ENCODE measurements at regions not wholly inside any gene's neighbourhood (a gene's known extent, or its start where the extent isn't known, plus 50 kb on each side); places are given as distances from the start of the nearest gene placed in this dataset.

DNA sequence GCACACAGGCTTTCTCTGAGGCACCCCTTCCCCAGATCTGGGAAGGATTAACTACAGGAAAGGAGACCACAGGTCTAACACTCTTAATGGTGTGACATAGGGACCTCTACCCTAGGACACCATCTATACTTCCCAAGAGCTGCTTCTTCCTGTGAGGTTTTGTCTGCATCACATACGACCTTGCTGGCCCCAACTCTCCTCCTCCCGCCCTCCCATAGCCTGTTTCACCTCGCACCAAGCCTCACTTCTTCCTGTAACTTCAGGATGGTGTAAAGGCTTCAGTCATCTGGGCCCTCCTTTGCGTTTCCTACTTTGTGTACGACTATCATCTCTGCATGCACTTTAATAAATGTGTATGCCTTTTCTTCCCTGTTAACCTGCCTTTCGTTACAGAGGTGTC, 274.3 kb downstream of the KLF6 start:
- no peak for DNase-seq

DNA sequence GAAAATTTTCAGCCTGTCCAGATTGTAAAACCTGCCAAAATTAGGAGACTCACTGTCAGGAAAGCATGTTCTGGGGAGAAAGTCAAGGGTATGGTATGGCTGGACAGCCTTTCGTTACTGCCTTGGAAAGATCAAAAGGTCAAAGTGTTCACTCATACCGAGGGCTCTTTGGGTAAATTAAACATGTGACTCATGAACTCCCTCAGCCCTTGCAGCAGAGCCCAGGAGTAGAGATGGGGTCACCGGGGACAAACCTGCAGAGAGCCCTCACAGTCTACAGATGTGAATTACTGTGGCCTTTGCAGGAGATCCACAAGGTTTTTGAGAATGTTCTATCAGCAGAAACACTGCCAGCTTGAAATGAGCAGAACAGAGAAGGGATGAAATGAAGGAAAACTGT, 275.7 kb downstream of the KLF6 start:
- DNase-seq, result no peak

DNA sequence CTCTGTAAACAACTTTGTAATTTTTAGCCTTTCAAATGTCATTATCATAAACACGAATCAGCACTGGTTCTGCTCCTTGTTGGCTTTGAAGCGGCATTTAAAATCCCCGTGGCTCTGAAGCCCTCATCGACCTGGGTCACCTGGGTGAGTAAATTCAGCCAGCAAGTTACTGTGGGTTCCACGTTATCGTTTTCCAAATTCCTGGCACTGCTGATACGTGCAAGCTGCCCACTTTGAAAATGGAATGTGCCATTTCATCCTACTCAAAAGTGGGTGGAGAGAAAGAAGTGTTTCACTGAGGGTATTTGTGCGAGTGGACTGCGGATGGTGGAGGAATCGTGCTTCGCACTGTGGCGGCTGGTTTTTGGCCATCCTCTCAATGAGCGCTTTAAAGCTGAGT, 281.7 kb downstream of the KLF6 start:
- DNase-seq, result no peak

DNA sequence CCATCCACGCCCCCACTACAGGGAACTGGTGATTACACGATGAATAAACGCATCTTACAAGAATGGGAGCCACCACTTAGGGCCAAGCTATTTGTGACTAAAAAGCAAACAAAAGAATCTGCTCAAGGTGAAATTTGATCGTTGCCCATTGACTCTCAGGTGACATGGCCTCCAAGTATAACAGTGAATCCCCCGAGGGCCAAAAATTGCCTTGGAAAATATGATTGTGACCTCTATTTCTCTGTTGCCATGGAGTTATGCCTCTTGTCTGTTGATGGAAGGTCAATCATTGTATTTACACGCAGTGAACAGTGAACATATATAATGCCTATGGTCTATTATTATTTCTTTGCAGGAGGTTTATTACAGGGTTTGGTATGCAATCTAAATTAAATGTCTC, 282.3 kb downstream of the KLF6 start:
- DNase-seq, result no peak

DNA sequence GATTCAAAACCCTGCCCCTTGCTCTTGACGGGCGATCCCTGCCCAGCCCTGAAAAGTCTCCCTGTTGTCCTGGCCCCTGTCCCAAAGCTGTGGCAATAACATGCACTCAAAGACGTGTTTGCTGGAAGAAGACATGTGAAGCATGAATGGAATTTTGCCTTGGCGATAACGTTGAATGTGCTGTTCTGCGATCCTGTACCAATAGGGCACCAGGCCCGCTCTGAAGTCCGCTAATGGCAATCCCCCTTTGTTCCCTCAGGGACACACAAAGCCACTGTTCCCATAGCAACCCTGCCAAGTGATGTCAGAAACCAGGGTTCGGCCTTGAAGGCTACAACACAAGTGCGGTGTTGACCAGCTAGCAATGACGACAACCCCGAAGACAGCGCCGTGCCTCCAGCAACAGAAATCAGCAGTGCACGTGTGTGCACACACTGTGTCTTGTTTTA, 284.6 kb downstream of the KLF6 start:
- no peak for DNase-seq

DNA sequence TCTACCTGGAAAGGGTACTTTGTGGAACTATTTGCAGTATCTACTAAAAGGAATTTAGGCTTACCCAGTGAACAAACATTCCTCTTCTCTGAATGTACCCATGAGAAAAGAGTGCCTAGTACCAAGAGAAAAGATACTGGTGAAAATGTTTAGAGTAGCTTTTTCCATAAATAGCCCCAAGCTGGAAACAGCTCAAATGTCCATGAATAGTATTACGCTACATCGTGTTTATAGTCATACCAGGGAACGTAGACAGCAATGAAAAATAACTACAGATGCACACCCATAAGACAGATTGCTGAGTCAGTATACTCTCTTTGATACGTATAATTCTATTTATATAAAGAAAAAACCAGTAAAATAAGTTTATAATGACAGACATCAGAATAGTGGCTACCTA, 285.9 kb downstream of the KLF6 start:
- DNase-seq, result no peak

DNA sequence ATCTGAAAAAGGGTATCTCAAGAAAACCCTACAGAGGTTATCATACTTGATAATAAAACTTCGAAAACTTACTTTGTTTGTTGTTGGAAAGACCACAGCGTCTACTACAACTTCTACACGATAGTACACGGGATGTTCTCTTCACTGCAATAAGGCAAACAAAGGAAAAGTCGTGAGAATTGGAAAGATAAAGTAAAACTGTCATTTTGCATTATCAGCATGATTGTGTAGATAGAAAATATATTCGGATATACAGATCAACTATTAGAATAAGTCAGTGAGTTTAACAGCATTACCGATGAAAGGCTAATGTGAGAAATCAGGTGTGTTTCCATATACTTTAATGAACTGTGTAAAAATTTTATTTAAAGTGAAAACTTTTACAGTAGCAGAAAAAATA, 287.4 kb downstream of the KLF6 start:
- DNase-seq, result no peak

DNA sequence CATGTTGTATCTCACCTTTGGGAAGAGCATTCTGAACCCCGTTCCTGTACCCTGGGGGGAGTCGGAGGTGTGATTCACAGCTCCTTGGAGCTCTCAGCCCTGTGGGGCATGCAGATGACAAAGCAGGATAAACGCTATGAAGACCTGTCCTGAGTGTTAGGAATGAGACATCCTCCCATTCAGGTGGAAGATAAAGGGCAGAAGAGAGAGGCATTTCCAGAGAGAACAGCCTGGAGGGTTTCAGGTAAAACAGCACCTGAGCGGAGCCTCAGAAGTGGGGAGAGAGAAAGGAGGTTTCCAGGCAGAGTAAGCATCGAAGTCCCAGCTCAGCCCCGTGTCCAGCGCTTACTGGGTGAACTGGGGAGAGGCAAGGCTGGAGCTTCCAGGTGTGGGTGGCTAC, 288.9 kb downstream of the KLF6 start:
- no peak for DNase-seq

DNA sequence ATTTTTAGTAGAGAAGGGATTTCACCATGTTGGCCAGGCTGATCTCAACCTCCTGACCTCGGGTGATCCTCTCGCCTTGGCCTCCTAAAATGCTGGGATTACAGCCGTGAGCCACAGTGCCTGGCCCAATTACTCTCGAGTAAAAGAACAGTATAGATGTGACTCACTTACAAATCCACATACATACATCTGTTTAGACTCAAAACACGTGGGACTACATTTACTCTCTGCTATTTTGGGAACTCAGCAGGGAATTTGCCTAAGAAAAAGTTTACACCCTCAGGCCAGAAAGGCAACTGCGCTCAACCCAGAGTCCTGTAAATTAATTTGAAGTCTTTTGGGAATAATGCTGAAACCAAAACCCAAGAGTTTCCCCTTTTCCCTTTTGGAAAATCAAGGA, 289.7 kb downstream of the KLF6 start:
- no peak for DNase-seq

DNA sequence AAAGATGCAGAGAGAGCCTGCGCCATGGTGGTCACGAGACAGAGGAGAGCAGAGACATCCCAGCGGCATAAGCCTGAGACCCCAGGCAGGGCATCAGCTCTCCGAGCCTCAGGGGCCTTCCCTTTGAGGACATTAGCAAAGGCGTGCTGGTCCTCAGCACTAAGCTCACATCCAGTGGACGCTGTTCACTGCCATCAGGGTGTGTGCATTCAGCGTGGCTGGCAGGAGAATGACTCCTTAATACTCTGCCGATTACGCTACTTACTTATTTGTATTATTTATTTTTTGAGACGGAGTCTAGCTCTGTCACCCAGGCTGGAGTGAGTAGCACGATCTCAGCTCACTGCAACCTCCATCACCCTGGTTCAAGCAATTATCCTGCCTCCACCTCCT, 290.2 kb downstream of the KLF6 start:
- DNase-seq, result no peak

DNA sequence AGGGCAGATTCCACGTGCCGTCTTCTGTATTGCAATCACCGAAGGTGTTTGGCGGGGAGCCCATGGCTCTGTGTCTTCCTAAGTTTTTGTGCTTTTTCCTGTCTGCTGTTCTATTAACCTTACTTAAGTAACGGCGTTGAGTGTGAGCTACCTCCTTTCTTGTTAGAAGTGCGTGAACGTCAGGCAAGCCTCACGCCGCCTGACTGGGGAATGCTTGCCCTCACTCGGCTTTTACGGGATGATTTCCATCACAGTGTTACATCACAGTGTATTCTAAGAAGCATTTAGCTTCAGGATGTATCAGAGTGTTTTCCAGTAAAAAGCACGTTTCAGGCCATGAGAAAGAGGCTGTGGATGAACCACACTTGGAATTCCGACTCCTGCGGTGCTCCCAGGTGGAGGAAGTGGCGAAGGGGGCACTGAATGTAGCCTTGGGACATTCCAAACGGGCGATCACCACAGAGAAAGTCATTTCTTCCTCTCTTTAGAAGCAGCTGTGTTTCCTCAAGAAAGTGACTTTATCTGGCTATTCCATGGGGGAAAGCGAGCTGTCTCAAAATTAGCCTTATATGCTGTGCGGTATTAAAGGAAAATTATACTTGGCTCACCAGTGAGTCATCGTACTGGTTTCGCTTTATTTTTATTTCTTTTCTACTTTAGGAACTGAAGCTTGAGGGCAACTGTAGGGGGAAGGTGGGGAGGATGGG, 290.7 kb downstream of the KLF6 start:
- no peak for DNase-seq

DNA sequence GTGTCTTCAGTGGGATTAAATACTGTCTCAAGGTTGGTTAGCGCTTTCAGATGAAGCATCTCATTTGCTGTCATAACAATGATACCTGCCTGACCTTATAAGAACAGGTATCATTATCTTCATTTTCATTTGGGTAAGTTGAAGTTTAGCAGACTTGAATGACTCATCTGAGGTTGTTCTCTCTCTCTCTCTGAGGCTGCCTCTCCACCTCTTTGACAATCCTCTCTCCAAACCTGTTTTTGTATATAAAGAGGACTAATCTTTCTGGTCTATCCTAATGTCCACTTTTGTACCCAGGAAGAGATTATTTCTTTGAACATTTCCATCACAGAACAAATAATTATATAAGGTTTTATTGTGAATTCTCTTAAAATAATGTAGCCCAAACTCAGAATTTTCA, 291.4 kb downstream of the KLF6 start:
- DNase-seq, result no peak

DNA sequence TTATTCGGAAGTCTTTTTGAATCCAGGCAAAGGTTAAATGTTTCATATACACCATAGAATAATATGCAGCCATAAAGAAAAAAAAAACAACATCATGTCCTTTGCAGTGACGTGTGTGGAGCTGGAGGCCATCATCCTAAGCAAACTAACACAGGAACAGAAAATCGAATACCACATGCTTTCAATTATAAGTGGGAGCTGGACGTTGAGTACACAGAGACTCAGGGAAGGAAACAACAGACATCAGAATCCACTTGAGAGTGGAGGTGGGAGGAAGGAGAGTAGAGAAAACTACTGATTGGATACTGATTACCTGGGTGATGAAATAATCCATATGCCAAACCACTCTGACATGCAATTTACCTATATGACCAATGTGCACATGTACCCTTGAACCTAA, 293.4 kb downstream of the KLF6 start:
- DNase-seq, result no peak

DNA sequence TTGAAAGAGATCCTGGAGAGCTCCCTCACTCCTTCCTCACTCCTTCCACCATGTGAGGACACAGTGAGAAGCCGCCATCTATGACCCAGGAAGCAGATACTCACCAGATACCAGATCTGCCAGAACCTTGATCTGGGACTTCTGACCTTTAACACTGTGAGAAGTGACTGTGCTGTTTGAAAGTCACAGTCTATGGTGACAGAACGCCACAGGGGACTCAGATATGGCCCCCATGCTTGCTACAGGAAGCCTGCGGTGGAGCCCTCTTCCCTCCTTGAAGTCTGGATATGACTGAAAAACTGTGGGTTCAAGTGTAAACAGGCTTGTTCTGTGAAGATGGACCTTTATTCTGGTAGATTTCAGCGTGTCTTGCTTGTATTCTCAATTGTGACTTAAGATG, 297.8 kb downstream of the KLF6 start:
- no peak for DNase-seq

DNA sequence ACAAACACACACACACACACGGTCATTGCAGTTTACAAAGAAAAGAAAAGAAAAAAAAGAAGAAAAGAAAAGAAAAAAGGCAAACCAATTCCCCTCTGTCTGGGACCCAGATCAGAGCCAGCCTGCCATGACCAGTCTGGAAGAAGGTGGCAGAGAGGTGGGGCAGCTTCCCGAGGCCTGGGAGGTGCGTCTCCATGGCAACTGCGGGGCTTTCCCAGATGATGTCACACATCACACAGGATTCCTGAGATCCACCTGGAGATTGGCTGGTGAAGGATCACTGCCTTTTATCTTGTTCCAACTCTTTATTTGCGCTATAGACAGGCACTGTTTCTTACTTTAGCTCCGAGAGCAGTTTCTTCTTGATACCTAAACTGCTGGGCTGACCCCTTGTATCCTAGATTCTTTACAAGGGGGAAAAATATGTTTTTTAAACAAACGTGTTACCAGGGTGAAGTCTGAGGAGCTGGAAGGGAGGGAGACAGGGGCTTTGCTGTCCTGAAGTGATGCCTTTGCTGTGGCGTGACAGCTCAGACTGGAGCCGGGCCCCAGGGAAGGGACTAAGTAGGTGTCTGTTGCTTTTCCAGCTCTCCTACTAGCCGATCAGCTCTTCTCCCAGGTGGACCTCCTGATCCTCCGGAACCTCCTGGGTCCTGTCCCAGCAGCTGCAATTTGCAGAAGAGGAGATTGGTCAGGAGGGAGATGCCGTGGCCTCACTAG, 298.5 kb downstream of the KLF6 start:
- no peak for DNase-seq

DNA sequence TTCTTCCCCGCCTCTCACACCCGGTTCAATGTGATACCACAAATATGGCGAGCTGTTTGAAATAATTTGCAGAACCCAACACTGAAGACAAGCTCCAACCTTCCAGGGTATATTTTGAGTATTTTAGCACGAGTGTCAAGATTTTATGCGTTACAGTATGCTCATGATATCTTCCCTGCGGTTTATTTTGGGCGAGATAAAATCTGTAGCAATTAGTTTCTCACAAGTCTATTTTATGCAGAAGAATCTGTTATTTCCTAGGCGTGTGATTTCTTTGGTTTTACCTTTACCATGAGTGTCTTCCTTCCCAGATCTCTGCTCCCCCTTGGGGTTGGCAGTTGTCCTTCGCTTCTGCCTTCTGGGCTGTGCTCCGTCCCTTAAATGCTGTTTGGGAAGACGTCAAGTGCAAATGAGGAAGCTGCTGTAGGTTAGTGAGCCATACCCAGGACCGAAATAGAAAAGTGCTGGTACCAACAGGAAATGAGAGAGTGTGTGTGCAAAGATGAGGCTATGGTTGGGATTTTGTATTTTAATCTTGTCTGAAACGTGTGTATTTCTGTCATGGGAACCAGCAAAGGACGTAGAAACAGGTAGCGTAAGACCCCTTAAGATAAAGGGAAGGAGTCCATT, 299.8 kb downstream of the KLF6 start:
- DNase-seq, result no peak

DNA sequence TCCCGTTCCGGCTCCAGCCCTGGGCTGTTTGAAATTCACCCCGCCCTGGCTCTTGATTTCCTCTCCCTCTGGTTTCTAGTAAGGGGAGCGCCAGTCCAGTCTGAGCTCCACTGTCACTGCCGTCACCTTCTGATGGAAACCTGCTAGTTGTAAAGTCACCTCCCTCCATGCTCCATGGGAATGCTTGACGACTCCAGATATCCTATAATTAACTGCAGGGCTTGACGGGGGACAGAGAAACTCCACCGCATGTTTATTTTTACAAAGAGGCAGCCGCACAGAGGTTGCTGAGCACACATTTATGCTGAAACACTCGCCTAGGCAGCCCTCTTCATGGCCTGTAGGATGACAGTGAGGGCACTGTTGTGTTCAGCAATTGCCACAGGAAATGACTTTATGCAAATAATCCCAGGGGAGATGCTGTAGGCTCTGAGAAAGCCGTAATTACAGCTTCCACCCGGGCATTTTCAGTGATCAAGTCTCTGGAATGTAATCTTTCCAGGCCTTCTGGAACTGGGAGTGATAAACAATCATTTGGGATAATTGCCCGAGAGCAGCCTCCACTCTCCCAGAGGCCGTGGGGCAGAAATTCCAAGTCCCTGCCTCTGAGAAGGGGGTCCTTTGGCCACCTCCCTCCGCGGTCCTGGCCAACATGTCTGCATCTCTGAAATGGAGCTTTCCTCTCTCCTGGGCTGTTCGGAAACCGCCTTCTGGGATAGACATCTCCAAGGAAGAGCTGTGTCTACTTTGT, 300.5 kb downstream of the KLF6 start:
- DNase-seq, result no peak

DNA sequence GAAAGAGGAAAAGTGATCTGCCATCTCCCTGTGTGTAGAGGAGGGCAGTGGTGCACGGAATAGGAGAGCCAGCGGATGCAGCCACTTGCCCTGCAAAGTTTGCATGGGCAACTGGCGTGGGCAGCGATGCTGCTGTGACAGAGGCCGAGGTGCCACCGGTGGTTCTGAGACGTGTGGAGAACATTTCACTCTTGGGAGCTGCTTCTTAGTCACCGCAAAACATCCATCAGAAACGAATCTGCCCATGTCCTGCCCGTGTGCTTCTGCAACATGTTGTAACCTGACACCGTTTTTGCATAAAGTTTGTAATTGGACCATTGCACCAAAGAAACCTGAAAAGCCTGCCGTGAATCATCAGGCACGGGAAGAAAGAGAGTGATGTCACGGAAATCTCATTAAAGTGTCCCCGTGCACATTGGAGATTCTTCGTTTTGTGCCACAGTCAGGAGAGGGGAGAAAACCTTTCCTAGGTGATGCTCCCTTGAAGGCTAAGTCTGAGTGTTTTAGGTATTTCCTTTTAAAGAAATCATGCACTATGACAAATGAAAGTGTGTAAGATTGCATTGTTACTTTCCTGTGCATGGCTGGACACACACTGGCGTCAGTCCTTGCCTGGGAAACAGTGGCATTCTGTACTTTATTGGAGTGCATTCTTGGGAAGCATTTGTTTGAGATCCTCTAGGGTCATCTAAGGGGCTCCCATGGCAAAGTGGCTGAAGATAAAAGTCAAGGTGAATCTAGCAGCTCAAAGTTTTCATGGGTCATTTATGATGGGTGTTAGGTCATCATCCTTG, 302.6 kb downstream of the KLF6 start:
- DNase-seq, result no peak

DNA sequence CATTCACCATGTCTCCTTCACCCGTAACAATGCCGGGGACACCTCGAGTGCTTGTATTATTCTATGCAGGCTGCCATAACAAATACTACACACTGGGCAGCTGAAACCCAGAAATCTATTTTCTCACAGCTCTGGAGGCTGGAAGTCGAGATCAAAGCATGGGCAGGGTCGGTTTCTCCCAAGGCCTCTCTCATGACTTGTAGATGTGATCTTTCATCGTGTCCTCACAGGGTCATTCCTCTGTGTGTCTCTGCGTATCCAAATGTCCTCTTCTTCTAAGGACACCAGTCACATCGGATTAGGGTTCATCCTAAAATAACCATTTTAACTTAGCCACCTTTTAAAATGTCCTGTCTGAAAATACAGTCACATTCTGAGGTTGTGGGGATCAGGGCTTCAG, 303.5 kb downstream of the KLF6 start:
- DNase-seq, result no peak

DNA sequence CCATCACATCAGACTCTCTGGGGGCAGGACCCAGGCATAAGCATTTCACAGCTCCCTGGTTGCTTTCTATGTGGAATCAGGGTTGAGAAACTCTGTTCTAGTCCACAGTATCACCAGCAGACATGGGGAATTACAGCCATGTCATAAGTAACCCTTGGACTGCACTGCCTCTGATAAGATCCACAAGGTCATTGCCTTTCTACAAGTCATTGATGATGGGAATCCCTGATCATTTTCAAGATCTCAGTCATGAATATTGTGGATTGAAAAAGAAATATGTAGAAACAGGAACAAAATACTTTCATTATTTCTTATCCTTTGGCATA, 304.1 kb downstream of the KLF6 start:
- DNase-seq, result no peak

DNA sequence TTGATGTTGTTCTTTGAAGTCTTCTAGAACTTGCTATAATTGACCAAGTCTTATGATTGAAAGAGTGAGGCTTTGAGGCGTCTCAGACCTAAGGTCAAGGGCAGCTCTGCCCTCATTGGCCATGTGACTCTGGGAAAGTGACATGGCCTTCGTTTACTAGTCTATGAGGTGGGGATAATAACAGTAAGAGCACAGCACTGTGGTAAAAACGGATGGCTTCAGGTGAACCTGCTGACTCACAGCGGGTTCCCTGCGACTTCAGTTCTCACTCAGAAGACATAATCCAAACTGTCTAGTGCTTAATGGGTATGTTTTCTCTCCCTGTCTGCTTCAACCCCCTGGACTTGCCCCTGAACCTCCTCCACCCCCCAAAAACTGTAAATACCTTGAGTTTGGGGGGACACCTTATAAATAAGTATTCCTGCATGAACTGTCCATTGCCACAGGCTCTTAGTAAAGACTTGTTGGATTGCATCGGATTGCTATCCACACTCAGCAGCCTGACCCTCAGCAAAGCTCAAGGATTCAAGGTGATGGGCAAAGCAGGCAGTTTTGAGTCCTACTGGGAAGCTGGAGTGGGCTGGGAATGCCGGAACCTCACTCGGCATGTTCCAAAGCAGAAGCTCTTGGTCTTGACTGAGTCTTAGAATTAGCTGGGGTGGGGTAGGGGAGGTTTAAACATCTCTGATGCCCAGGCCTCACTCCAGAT, 304.6 kb downstream of the KLF6 start:
- peak in 1 of 2 experiments; percentile 20 for DNase-seq

DNA sequence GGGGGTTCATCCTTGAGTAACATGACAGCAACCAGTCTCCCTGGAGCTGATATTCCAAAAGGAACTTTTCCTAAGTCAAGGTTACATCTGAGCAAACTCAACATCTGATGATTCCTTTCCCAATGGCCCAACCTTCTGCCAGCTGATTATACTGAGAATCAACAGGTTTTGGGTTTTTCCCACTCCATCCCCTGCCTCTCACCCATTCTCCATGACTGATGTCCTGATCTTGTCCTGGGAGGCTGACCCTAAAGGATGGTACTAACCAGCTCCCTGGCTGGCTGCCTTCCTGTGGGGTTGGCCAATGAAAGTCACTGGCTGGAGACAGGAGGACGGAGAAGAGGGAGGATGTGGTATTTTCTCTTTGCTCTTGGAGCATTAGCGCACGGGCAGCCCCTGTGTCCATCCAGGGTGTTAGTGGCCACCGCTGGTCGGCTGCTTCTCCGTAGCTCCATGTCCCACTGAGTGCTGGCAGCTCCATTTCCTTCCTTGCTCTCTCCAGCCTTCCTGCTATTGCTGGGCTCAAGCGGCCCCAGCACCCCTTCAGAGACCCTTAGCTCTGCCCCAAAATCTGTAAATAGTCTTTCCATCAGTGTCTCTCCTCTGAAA, 306.2 kb upstream of the PITRM1 start:
- no peak for DNase-seq

Measured in activated CD4-positive, alpha-beta T cell treated with anti-CD3 and anti-CD28 coated beads, Interleukin-2, amount 50 U/mL, for 48 hours (primary cell).